ENCODE measurements at regions not wholly inside any gene's neighbourhood (a gene's known extent, or its start where the extent isn't known, plus 50 kb on each side); places are given as distances from the start of the nearest gene placed in this dataset.

DNA sequence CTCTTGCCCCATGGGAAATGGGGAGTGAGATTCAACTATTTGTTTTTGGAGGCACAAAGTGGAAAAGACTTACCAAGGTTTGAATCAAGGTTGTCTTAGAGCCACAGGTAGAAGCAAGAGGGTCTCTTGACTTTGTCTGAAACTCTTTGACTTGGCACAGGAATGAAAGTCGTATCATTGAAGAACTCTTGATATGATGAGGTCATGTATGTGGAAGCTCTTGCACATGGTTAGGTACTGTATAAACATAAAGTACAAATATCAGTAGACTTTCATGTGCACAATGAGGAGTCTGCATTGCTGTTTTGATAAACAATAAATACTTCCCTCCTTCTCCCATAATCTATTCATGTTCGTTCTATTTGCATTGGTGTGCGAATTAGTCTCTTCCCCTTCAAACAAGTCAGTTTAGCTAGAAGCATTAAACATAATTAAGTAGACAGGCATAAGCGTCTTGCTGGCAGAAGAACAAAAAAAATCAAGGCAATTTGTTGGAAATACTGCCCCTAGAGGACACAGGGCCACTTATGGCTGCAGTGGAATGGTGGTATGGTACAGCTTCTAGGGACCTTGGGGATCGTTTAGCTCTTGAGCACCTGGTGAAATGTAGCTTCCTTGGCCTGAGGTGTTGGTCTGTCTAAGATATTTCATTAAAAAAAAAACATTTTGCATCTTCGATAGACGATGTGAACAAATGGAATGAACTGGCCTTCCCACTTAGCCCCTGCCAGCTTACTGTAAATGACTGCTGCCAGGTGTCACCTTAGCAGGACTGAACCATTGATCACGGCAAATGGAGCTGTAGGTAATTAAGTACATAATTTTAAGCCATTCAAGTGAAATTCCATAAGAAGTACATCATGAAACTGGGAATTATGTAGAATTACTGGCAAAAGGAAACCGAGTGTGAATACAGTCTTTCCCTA, 218.0 kb upstream of the GALNT2 start:
- TF ChIP-seq SMC3 (IDR thresholded peaks at IDR 0.05) (peak; percentile 35; the same call in 2 of the 3 replicates), RAD21 (conservative IDR thresholded peaks at IDR 0.05 in 1 of 2, IDR thresholded peaks at IDR 0.05 in 1 of 2) (peak; percentile 36 to 55; a peak in 3 of 5 replicates), CBX2 (IDR thresholded peaks at IDR 0.05; ENCODE audit: borderline replicate concordance, low read depth) (no peak)
- TF ChIP-seq, protein P1, sequence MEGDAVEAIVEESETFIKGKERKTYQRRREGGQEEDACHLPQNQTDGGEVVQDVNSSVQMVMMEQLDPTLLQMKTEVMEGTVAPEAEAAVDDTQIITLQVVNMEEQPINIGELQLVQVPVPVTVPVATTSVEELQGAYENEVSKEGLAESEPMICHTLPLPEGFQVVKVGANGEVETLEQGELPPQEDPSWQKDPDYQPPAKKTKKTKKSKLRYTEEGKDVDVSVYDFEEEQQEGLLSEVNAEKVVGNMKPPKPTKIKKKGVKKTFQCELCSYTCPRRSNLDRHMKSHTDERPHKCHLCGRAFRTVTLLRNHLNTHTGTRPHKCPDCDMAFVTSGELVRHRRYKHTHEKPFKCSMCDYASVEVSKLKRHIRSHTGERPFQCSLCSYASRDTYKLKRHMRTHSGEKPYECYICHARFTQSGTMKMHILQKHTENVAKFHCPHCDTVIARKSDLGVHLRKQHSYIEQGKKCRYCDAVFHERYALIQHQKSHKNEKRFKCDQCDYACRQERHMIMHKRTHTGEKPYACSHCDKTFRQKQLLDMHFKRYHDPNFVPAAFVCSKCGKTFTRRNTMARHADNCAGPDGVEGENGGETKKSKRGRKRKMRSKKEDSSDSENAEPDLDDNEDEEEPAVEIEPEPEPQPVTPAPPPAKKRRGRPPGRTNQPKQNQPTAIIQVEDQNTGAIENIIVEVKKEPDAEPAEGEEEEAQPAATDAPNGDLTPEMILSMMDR (IDR thresholded peaks at IDR 0.05), result peak; percentile 61
- CTCF ChIA-PET, result interaction anchor here (0.6 to 5.0 kb wide), 16 partner anchors 8 to 395 kb away, joined by 3 to 28 read pairs (median 4); no protein-coding TSS in a partner anchor
- POLR2A ChIA-PET, result no interaction called here
- no peak overlapping the region for H3K4me2 ChIP-seq
- FAIRE-seq (no peak), ATAC-seq (peak; percentile 56 to 88; a peak in 4 of 6 replicates), DNase-seq (ENCODE audit: low read depth in 1 of 2, low spot score in 1 of 2) (peak; percentile 47 to 48)
- no peak overlapping the region for H3K27ac ChIP-seq
- no peak overlapping the region for H3K4me3 ChIP-seq
- WGBS (ENCODE audit: missing lambda C conversion rate), result 17% methylated on average over 9 of the region's 9 CpGs
- H3K9me3 ChIP-seq, result no peaks in the 10 kb centered on the region
- H3K4me1 ChIP-seq, result peaks cover 6% of the 10 kb centered on the region; the same call in 1 of the 3 replicates

DNA sequence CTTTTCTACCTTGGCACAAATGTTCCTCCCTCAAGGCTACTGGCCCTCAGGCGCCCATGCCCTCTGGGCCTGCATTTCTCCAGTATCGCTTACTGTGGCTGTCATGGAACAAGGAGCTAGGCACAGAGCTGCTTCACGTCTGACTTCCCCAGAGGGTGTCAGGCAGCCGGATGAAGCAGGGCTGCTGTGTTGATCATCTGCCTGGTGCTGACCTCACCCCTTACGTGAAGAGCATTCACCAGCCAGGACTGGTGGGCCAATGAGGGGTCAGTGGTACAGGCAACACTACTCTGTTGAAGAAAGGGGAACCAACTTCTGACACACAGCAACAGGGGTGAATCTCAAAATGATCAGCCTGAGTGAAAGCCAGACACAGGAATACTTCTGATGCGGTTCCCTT, 215.5 kb upstream of the GALNT2 start:
- no peak overlapping the region for H3K4me2 ChIP-seq
- ATAC-seq, result no peak
- ChIA-PET CTCF (interaction anchor here (5.0 kb wide), 1 partner anchor 9 kb away, joined by 28 read pairs; no protein-coding TSS in a partner anchor), POLR2A (no interaction called here)
- FAIRE-seq, result no peak
- H3K9me3 ChIP-seq, result no peaks in the 10 kb centered on the region
- DNase-seq (ENCODE audit: low read depth in 1 of 2, low spot score in 1 of 2), result no peak
- H3K27ac ChIP-seq, result no peak overlapping the region
- TF ChIP-seq, protein P2, sequence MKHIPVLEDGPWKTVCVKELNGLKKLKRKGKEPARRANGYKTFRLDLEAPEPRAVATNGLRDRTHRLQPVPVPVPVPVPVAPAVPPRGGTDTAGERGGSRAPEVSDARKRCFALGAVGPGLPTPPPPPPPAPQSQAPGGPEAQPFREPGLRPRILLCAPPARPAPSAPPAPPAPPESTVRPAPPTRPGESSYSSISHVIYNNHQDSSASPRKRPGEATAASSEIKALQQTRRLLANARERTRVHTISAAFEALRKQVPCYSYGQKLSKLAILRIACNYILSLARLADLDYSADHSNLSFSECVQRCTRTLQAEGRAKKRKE (CRISPR knock-in tag; IDR thresholded peaks at IDR 0.05; ENCODE audit: low read depth), result no peak
- TF ChIP-seq, protein P3, sequence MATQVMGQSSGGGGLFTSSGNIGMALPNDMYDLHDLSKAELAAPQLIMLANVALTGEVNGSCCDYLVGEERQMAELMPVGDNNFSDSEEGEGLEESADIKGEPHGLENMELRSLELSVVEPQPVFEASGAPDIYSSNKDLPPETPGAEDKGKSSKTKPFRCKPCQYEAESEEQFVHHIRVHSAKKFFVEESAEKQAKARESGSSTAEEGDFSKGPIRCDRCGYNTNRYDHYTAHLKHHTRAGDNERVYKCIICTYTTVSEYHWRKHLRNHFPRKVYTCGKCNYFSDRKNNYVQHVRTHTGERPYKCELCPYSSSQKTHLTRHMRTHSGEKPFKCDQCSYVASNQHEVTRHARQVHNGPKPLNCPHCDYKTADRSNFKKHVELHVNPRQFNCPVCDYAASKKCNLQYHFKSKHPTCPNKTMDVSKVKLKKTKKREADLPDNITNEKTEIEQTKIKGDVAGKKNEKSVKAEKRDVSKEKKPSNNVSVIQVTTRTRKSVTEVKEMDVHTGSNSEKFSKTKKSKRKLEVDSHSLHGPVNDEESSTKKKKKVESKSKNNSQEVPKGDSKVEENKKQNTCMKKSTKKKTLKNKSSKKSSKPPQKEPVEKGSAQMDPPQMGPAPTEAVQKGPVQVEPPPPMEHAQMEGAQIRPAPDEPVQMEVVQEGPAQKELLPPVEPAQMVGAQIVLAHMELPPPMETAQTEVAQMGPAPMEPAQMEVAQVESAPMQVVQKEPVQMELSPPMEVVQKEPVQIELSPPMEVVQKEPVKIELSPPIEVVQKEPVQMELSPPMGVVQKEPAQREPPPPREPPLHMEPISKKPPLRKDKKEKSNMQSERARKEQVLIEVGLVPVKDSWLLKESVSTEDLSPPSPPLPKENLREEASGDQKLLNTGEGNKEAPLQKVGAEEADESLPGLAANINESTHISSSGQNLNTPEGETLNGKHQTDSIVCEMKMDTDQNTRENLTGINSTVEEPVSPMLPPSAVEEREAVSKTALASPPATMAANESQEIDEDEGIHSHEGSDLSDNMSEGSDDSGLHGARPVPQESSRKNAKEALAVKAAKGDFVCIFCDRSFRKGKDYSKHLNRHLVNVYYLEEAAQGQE (IDR thresholded peaks at IDR 0.05), result no peak
- TF ChIP-seq BHLHE40 (IDR thresholded peaks at IDR 0.05; ENCODE audit: low read depth, low read length) (no peak), FOSB (CRISPR knock-in tag; IDR thresholded peaks at IDR 0.05) (no peak), EP300 (IDR thresholded peaks at IDR 0.05) (no peak), HOXB5 (CRISPR knock-in tag; IDR thresholded peaks at IDR 0.05) (no peak), RNF2 (IDR thresholded peaks at IDR 0.05; ENCODE audit: borderline replicate concordance, low read depth) (no peak), KDM1A (IDR thresholded peaks at IDR 0.05; ENCODE audit: low read depth) (no peak), RARB (CRISPR knock-in tag; IDR thresholded peaks at IDR 0.05) (no peak), RFX5 (IDR thresholded peaks at IDR 0.05) (no peak), CEBPB (IDR thresholded peaks at IDR 0.05) (no peak), CBX8 (IDR thresholded peaks at IDR 0.05) (no peak), MAFK (IDR thresholded peaks at IDR 0.05; ENCODE audit: partially characterized antibody) (no peak), POLR2AphosphoS2 (conservative IDR thresholded peaks at IDR 0.05; ENCODE audit: low read length) (no peak), ZSCAN20 (CRISPR knock-in tag; IDR thresholded peaks at IDR 0.05) (no peak), MYC (IDR thresholded peaks at IDR 0.05; ENCODE audit: borderline replicate concordance, low read length) (no peak), FOSL2 (IDR thresholded peaks at IDR 0.05) (no peak), FOSL2 (CRISPR knock-in tag; IDR thresholded peaks at IDR 0.05) (no peak), EHMT2 (IDR thresholded peaks at IDR 0.05; ENCODE audit: low read depth) (no peak)
- TF ChIP-seq, protein P4, sequence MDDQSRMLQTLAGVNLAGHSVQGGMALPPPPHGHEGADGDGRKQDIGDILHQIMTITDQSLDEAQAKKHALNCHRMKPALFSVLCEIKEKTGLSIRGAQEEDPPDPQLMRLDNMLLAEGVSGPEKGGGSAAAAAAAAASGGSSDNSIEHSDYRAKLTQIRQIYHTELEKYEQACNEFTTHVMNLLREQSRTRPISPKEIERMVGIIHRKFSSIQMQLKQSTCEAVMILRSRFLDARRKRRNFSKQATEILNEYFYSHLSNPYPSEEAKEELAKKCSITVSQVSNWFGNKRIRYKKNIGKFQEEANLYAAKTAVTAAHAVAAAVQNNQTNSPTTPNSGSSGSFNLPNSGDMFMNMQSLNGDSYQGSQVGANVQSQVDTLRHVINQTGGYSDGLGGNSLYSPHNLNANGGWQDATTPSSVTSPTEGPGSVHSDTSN (IDR thresholded peaks at IDR 0.05), result no peak
- TF ChIP-seq, protein P5, sequence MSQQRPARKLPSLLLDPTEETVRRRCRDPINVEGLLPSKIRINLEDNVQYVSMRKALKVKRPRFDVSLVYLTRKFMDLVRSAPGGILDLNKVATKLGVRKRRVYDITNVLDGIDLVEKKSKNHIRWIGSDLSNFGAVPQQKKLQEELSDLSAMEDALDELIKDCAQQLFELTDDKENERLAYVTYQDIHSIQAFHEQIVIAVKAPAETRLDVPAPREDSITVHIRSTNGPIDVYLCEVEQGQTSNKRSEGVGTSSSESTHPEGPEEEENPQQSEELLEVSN (IDR thresholded peaks at IDR 0.05; ENCODE audit: borderline replicate concordance, low read depth), result no peak
- no peaks in the 10 kb centered on the region for H3K4me1 ChIP-seq
- no peak overlapping the region for H3K4me3 ChIP-seq
- WGBS (ENCODE audit: missing lambda C conversion rate), result 83% methylated on average over 6 of the region's 6 CpGs
